ENCODE measurements at regions not wholly inside any gene's neighbourhood (a gene's known extent, or its start where the extent isn't known, plus 50 kb on each side); places are given as distances from the start of the nearest gene placed in this dataset.
"Not testable (repeated sequence)": the region's sequence is repeated elsewhere in the genome, so short reads cannot be mapped to it uniquely, and the experiment has no call there.

GRCh38 chr3:154852515-154852914 is 227.6 kb upstream of the MME start:
- Mint-ChIP-seq H3K4me3 (no peak overlapping the region), H3K4me1 (no peaks in the 10 kb centered on the region), H3K27me3 (no peaks in the 10 kb centered on the region), H3K9me3 (no peaks in the 10 kb centered on the region), H3K27ac (no peak overlapping the region), H3K36me3 (ENCODE audit: low read depth) (no peaks in the 10 kb centered on the region)
- no peak for ATAC-seq (replicated peaks)

- Mint-ChIP-seq H3K9me3 (no peaks in the 10 kb centered on the region), H3K36me3 (ENCODE audit: low read depth) (no peaks in the 10 kb centered on the region), H3K4me1 (no peaks in the 10 kb centered on the region), H3K27me3 (no peaks in the 10 kb centered on the region), H3K27ac (no peak overlapping the region), H3K4me3 (no peak overlapping the region)
- no peak for ATAC-seq (replicated peaks)
Measured at GRCh38 chr3:154851644-154852043, 228.5 kb upstream of the MME start.

GRCh38 chr3:154850921-154851320 is 229.2 kb upstream of the MME start:
- H3K9me3 Mint-ChIP-seq = no peaks in the 10 kb centered on the region
- no peaks in the 10 kb centered on the region for H3K36me3 Mint-ChIP-seq (ENCODE audit: low read depth)
- no peak overlapping the region for H3K27ac Mint-ChIP-seq
- H3K27me3 Mint-ChIP-seq = no peaks in the 10 kb centered on the region
- H3K4me1 Mint-ChIP-seq = no peaks in the 10 kb centered on the region
- ATAC-seq (replicated peaks) = no peak
- H3K4me3 Mint-ChIP-seq = no peak overlapping the region

- no peaks in the 10 kb centered on the region for H3K4me1 Mint-ChIP-seq
- H3K9me3 Mint-ChIP-seq = no peaks in the 10 kb centered on the region
- no peak overlapping the region for H3K27ac Mint-ChIP-seq
- H3K4me3 Mint-ChIP-seq = no peak overlapping the region
- H3K36me3 Mint-ChIP-seq (ENCODE audit: low read depth) = no peaks in the 10 kb centered on the region
- no peak for ATAC-seq (replicated peaks)
- no peaks in the 10 kb centered on the region for H3K27me3 Mint-ChIP-seq
Measured at GRCh38 chr3:154849408-154849807, 230.7 kb upstream of the MME start.

- H3K36me3 Mint-ChIP-seq (ENCODE audit: low read depth) = no peaks in the 10 kb centered on the region
- H3K27me3 Mint-ChIP-seq = no peaks in the 10 kb centered on the region
- no peaks in the 10 kb centered on the region for H3K4me1 Mint-ChIP-seq
- H3K4me3 Mint-ChIP-seq = no peak overlapping the region
- no peak for ATAC-seq (replicated peaks)
- no peaks in the 10 kb centered on the region for H3K9me3 Mint-ChIP-seq
- H3K27ac Mint-ChIP-seq = no peak overlapping the region
Measured at GRCh38 chr3:154844863-154845262, 235.3 kb upstream of the MME start.

- Mint-ChIP-seq H3K9me3 (no peaks in the 10 kb centered on the region), H3K36me3 (ENCODE audit: low read depth) (no peaks in the 10 kb centered on the region), H3K4me1 (no peaks in the 10 kb centered on the region), H3K27ac (no peak overlapping the region), H3K27me3 (no peaks in the 10 kb centered on the region), H3K4me3 (no peak overlapping the region)
- ATAC-seq (replicated peaks) = no peak
Measured at GRCh38 chr3:154843647-154844046, 236.5 kb upstream of the MME start.

- H3K9me3 Mint-ChIP-seq = no peaks in the 10 kb centered on the region
- no peak overlapping the region for H3K4me3 Mint-ChIP-seq
- no peaks in the 10 kb centered on the region for H3K4me1 Mint-ChIP-seq
- H3K27me3 Mint-ChIP-seq = no peaks in the 10 kb centered on the region
- no peak overlapping the region for H3K27ac Mint-ChIP-seq
- no peaks in the 10 kb centered on the region for H3K36me3 Mint-ChIP-seq (ENCODE audit: low read depth)
- no peak for ATAC-seq (replicated peaks)
Measured at GRCh38 chr3:154842536-154842935, 237.6 kb upstream of the MME start.

GRCh38 chr3:154835639-154836038 is 244.5 kb upstream of the MME start:
- H3K27me3 Mint-ChIP-seq = no peaks in the 10 kb centered on the region
- no peak for ATAC-seq (replicated peaks)
- no peaks in the 10 kb centered on the region for H3K36me3 Mint-ChIP-seq (ENCODE audit: low read depth)
- H3K4me3 Mint-ChIP-seq = no peak overlapping the region
- no peaks in the 10 kb centered on the region for H3K9me3 Mint-ChIP-seq
- no peak overlapping the region for H3K27ac Mint-ChIP-seq
- H3K4me1 Mint-ChIP-seq = no peaks in the 10 kb centered on the region

GRCh38 chr3:154834831-154835230 is 245.3 kb upstream of the MME start:
- not testable (repeated sequence) for H3K27ac Mint-ChIP-seq; H3K36me3 Mint-ChIP-seq (ENCODE audit: low read depth); ATAC-seq (replicated peaks); H3K9me3 Mint-ChIP-seq; H3K27me3 Mint-ChIP-seq; H3K4me3 Mint-ChIP-seq; H3K4me1 Mint-ChIP-seq

GRCh38 chr3:154829929-154830328 is 250.2 kb upstream of the MME start:
- no peaks in the 10 kb centered on the region for H3K9me3 Mint-ChIP-seq
- H3K4me1 Mint-ChIP-seq = no peaks in the 10 kb centered on the region
- no peak overlapping the region for H3K4me3 Mint-ChIP-seq
- no peak overlapping the region for H3K27ac Mint-ChIP-seq
- no peaks in the 10 kb centered on the region for H3K27me3 Mint-ChIP-seq
- no peak for ATAC-seq (replicated peaks)
- no peaks in the 10 kb centered on the region for H3K36me3 Mint-ChIP-seq (ENCODE audit: low read depth)

- Mint-ChIP-seq H3K4me1 (no peaks in the 10 kb centered on the region), H3K9me3 (peaks cover 5% of the 10 kb centered on the region), H3K4me3 (no peak overlapping the region), H3K27ac (no peak overlapping the region), H3K27me3 (no peaks in the 10 kb centered on the region), H3K36me3 (ENCODE audit: low read depth) (no peaks in the 10 kb centered on the region)
- no peak for ATAC-seq (replicated peaks)
Measured at GRCh38 chr3:154819491-154819890, 260.6 kb upstream of the MME start.

GRCh38 chr3:154818676-154819255 is 261.4 kb upstream of the MME start:
- no peak overlapping the region for H3K4me3 Mint-ChIP-seq
- no peak overlapping the region for H3K27ac Mint-ChIP-seq
- H3K27me3 Mint-ChIP-seq = no peaks in the 10 kb centered on the region
- ATAC-seq (replicated peaks) = no peak
- H3K9me3 Mint-ChIP-seq = peaks cover 3% of the 10 kb centered on the region
- H3K4me1 Mint-ChIP-seq = no peaks in the 10 kb centered on the region
- no peaks in the 10 kb centered on the region for H3K36me3 Mint-ChIP-seq (ENCODE audit: low read depth)

GRCh38 chr3:154810017-154810416 is 270.1 kb upstream of the MME start:
- H3K36me3 Mint-ChIP-seq (ENCODE audit: low read depth); H3K4me3 Mint-ChIP-seq; H3K27me3 Mint-ChIP-seq; H3K27ac Mint-ChIP-seq; ATAC-seq (replicated peaks); H3K4me1 Mint-ChIP-seq: not testable (repeated sequence)
- H3K9me3 Mint-ChIP-seq = peaks cover 20% of the 10 kb centered on the region

GRCh38 chr3:154801729-154802128 is 278.4 kb upstream of the MME start:
- ATAC-seq (replicated peaks) = no peak
- Mint-ChIP-seq H3K9me3 (peaks cover 10% of the 10 kb centered on the region), H3K36me3 (ENCODE audit: low read depth) (no peaks in the 10 kb centered on the region), H3K4me3 (no peak overlapping the region), H3K27me3 (no peaks in the 10 kb centered on the region), H3K4me1 (no peaks in the 10 kb centered on the region), H3K27ac (no peak overlapping the region)

- ATAC-seq (replicated peaks) = no peak
- no peaks in the 10 kb centered on the region for H3K4me1 Mint-ChIP-seq
- no peaks in the 10 kb centered on the region for H3K36me3 Mint-ChIP-seq (ENCODE audit: low read depth)
- no peak overlapping the region for H3K4me3 Mint-ChIP-seq
- no peak overlapping the region for H3K27ac Mint-ChIP-seq
- no peaks in the 10 kb centered on the region for H3K27me3 Mint-ChIP-seq
- H3K9me3 Mint-ChIP-seq = no peaks in the 10 kb centered on the region
Measured at GRCh38 chr3:154799800-154800199, 280.3 kb upstream of the MME start.

GRCh38 chr3:154795582-154795981 is 284.5 kb upstream of the MME start:
- Mint-ChIP-seq H3K4me3 (no peak overlapping the region), H3K9me3 (no peaks in the 10 kb centered on the region), H3K36me3 (ENCODE audit: low read depth) (no peaks in the 10 kb centered on the region), H3K27me3 (no peaks in the 10 kb centered on the region), H3K27ac (no peak overlapping the region), H3K4me1 (no peaks in the 10 kb centered on the region)
- ATAC-seq (replicated peaks) = no peak

Measured in activated T-helper 17 cell treated with anti-CD3 and anti-CD28 coated beads, Interleukin-2, amount 50 U/mL, for 72 hours (primary cell).